T-helper 2 cell (primary cell): ENCODE measurements at regions not wholly inside any gene's neighbourhood (a gene's known extent, or its start where the extent isn't known, plus 50 kb on each side); places are given as distances from the start of the nearest gene placed in this dataset.

Experiments
- DNase-seq, 5 experiments: peaks; one replicate each; pipeline versions ENCODE4 v3.0.0 to v3.0.0-alpha.2; 2012 to 2022

GRCh38 chr13:66069570-66069969, 1160.6 kb downstream of the PCDH9 start:
- DNase-seq = no peak

- no peak for DNase-seq
These were observed 1161.5 kb downstream of the PCDH9 start for GRCh38 chr13:66068683-66069082.

DNA sequence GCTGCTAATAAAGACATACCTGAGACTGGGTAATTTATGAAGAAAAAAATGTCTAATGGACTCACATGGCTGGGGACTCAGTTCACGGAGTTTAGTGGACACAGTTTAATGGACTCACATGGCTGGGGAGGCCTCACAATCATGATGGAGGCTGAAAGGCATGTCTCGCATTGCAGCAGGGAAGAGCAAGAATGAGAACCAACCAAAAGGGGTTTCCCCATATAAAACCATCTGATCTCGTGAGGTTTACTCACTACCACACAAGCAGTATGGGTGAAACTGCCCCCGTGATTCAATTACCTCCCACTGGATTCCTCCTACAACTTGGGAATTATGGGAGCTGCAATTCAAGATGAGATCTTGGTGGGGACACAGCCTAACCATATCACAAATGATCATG, 1181.2 kb downstream of the PCDH9 start:
- no peak for DNase-seq

GRCh38 chr13:66040506-66040905, 1189.6 kb downstream of the PCDH9 start:
- no peak for DNase-seq

GRCh38 chr13:66037096-66037495, 1193.0 kb downstream of the PCDH9 start:
- DNase-seq = no peak

- no peak for DNase-seq
These were observed 1193.5 kb downstream of the PCDH9 start for GRCh38 chr13:66036636-66037035.

- DNase-seq = no peak
These were observed 1194.0 kb downstream of the PCDH9 start for GRCh38 chr13:66036024-66036614.

- no peak for DNase-seq
These were observed 1196.2 kb downstream of the PCDH9 start for GRCh38 chr13:66033924-66034323.

- no peak for DNase-seq
These were observed 1208.3 kb downstream of the PCDH9 start for GRCh38 chr13:66021846-66022245.

DNA sequence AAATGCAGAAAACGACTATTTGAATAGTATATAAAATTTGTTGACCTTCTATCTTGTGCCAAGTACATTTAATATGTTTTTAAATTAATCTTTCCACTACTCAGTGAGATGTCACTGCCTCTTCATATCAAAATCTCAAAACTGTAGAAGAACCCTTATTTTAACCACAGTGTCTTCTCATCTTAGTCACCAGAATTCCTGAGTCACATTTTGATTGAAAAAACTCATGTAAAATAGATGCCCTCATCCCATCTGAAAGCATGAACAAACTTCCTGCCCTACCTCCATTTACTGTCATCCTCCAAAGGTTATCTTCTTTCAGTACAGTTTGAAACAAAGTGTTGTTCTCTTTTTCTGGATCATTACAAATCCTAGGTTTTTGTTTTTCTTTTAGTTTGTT, 1215.4 kb downstream of the PCDH9 start:
- no peak for DNase-seq

DNA sequence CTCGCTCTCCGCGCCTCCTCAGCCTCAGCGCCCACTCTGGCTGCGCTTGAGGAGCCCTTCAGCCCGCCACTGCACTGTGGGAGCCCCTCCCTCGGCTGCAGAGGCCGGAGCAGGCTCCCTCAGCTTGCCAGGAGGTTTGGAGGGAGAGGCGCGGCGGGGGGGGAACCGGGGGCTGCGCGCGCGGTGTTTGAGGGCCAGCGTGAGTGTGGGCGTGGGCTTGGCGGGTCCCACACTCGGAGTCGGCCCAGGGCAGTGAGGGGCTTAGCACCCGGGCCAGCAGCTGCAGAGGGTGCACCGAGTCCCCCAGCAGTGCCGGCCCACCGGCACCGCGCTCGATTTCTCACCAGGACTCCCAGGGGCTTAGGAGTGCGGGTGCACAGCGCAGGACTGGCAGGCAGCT, 1220.9 kb downstream of the PCDH9 start:
- no peak for DNase-seq

GRCh38 chr13:66003558-66003957, 1226.6 kb downstream of the PCDH9 start:
- DNase-seq = no peak

- DNase-seq = no peak
These were observed 1229.0 kb downstream of the PCDH9 start for GRCh38 chr13:66001140-66001539.

GRCh38 chr13:65999411-65999810, 1230.7 kb downstream of the PCDH9 start:
- no peak for DNase-seq

DNA sequence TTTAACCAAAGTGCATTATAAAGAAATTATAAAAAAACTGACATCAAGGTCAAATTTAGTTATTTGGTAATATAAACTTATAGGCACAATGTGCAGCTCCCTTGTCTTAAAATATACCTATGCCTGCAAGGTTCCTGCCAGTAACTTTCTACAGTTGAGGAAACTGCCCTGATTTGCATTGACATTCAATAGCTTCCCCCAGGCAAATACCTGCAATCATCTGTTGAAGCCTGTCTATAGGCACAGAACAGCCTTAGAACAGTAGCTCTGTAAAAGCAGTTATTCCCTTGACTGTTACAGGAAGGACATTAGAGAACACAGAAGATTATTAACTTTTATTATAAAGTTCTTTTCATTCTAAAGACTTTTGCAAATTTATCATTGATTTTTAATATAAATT, 1239.5 kb downstream of the PCDH9 start:
- DNase-seq = no peak

GRCh38 chr13:65985612-65986011, 1244.5 kb downstream of the PCDH9 start:
- no peak for DNase-seq

- DNase-seq = no peak
These were observed 1252.6 kb downstream of the PCDH9 start for GRCh38 chr13:65977525-65977924.

DNA sequence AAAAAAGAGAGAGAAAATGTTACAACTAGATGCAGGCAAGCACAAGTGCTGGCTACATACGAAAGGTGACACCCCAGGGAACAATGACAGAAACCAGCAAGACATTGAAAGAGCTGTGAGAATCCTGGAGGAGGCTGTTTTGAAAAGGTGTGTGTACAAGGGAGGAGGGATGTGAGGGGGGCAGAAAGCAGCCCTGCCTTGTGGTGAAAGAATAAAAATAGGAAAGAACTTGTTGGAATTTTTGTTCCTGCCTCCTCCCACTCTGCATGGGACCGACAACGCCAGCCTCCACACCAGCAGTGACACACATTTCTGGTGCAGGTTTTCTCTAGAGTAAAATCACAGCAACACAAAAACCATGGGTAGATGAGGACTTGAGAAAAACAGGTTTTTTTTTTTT, 1258.6 kb downstream of the PCDH9 start:
- no peak for DNase-seq

GRCh38 chr13:65966991-65967451, 1263.1 kb downstream of the PCDH9 start:
- no peak for DNase-seq

- no peak for DNase-seq
These were observed 1264.6 kb downstream of the PCDH9 start for GRCh38 chr13:65965501-65965900.

GRCh38 chr13:65964672-65965071, 1265.5 kb downstream of the PCDH9 start:
- DNase-seq = no peak

DNA sequence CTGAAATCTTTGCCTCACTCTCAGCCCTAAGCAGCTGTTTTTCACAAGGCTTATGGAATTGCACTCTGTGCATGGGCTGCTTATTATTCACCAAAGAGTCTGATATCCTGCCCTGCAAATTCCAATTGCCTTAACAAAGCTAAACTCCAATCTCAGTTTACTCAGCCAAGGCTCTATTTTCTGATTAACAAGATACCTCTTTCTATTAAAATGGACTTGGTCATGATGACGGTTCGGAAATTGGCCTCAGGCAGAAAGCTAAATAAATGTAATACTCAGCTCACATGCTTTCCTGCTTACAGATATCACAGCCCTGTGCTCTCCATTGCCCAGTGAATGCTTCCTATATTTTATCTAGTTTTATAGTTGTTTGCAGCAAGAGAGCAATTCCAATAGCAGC, 1270.8 kb downstream of the PCDH9 start:
- no peak for DNase-seq

GRCh38 chr13:65946387-65946786, 1283.7 kb downstream of the PCDH9 start:
- DNase-seq = no peak

GRCh38 chr13:65943708-65944107, 1286.4 kb downstream of the PCDH9 start:
- no peak for DNase-seq

DNA sequence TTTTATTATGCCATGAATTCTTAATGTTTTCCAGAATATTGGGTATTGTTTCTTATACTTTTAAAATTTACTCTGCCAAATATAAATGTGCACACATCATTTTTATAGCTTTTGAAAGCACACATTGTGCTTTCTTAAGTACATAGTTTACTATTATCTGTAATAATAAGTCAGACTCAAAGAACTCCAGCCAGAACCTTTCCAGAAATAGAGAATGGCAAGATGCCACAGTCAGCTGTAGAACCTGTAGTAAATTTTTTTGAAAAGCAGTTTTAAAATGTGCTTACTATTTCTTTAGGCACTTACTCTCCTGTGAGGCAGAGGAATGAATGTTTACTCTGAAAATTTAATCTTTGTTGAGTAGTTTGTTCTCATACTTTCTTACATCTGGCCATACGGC, 1287.1 kb downstream of the PCDH9 start:
- no peak for DNase-seq
